ENCODE measurements at regions not wholly inside any gene's neighbourhood (a gene's known extent, or its start where the extent isn't known, plus 50 kb on each side); places are given as distances from the start of the nearest gene placed in this dataset.

DNA sequence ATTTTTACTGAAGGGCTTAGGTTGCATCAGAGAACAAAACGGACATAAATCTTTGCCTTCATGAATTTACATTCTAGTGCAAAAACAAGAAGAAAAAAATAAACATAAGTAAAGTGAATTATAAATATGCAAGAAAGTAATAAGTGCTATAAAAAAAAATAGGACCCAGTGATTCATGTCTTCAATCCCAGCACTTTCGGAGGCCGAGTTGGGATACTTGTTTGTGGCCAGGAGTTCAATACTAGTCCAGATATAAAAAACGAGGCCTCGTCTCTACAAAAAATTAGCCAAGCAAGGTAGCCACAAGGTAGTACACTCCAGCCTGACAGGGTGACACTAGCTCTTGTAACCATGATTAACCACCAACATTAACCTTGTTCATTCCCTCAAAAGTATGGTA, 193.5 kb downstream of the SIM1 start:
- H3K9me3 ChIP-seq, result no peaks in the 10 kb centered on the region
- no peaks in the 10 kb centered on the region for H3K36me3 ChIP-seq
- H3K27ac ChIP-seq, result no peak overlapping the region
- DNase-seq (no peak), ATAC-seq (no peak)
- in situ Hi-C loops (cut with MboI; ENCODE audit: low sequenced_read_pairs in 4 of 4) (no loop called here), intact Hi-C loops (cut with DNase I; ENCODE audit: low total_unique reads) (no loop called here)
- TF ChIP-seq, protein P1, sequence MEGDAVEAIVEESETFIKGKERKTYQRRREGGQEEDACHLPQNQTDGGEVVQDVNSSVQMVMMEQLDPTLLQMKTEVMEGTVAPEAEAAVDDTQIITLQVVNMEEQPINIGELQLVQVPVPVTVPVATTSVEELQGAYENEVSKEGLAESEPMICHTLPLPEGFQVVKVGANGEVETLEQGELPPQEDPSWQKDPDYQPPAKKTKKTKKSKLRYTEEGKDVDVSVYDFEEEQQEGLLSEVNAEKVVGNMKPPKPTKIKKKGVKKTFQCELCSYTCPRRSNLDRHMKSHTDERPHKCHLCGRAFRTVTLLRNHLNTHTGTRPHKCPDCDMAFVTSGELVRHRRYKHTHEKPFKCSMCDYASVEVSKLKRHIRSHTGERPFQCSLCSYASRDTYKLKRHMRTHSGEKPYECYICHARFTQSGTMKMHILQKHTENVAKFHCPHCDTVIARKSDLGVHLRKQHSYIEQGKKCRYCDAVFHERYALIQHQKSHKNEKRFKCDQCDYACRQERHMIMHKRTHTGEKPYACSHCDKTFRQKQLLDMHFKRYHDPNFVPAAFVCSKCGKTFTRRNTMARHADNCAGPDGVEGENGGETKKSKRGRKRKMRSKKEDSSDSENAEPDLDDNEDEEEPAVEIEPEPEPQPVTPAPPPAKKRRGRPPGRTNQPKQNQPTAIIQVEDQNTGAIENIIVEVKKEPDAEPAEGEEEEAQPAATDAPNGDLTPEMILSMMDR (IDR thresholded peaks at IDR 0.05 in 4 of 5, conservative IDR thresholded peaks at IDR 0.05 in 1 of 5), result no peak
- TF ChIP-seq POLR2A (IDR thresholded peaks at IDR 0.05), result no peak
- H3K27me3 ChIP-seq, result no peaks in the 10 kb centered on the region
- H3K4me3 ChIP-seq, result no peak overlapping the region
- H3K4me1 ChIP-seq, result no peaks in the 10 kb centered on the region

DNA sequence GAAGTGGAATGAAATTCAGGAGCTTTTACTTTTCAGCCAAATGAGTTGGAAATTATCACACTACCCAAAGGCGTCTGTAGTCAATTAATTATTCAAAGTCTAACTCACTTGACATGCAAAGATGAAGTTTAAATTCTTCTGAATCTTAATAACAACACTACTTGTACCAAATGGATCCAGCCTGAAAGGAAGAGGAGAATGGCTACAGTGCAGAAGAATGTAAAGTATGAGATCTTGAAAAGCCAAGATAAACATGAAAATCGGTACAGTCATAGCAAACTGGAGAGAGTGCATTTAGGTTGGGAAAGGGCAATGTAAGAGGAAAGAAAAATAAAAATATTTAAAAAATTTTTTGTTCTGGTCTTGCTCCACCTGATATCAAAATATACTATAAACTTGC, 195.5 kb downstream of the SIM1 start:
- intact Hi-C loops (cut with DNase I; ENCODE audit: low total_unique reads), result no loop called here
- no peak overlapping the region for H3K4me3 ChIP-seq
- in situ Hi-C loops (cut with MboI; ENCODE audit: low sequenced_read_pairs in 4 of 4), result no loop called here
- no peak for ATAC-seq
- no peak for DNase-seq
- no peaks in the 10 kb centered on the region for H3K27me3 ChIP-seq
- H3K9me3 ChIP-seq, result no peaks in the 10 kb centered on the region
- no peak overlapping the region for H3K27ac ChIP-seq
- TF ChIP-seq POLR2A (IDR thresholded peaks at IDR 0.05), result no peak
- TF ChIP-seq, protein P1 (IDR thresholded peaks at IDR 0.05 in 4 of 5, conservative IDR thresholded peaks at IDR 0.05 in 1 of 5), result no peak
- H3K36me3 ChIP-seq, result no peaks in the 10 kb centered on the region
- no peaks in the 10 kb centered on the region for H3K4me1 ChIP-seq

DNA sequence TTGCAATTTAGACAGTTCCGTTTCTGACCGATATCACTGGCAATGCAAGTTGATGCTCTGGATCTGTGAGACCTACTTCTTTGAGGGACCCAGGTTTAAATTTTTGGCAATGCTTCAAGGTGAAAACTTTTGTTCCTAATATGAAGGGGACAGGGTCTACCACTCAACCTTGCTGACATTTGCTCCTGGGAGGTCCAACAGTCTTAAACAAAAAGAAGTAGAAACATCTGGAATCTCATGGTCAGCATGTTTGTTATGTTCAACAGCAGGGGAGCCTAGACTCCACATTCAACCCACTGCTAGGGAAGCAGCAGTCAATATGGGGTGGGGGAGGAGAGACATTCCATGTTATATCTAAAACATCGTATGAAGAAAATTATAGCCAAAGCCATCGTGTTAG, 196.4 kb downstream of the SIM1 start:
- ATAC-seq (no peak), DNase-seq (no peak)
- in situ Hi-C loops (cut with MboI; ENCODE audit: low sequenced_read_pairs in 4 of 4), result no loop called here

DNA sequence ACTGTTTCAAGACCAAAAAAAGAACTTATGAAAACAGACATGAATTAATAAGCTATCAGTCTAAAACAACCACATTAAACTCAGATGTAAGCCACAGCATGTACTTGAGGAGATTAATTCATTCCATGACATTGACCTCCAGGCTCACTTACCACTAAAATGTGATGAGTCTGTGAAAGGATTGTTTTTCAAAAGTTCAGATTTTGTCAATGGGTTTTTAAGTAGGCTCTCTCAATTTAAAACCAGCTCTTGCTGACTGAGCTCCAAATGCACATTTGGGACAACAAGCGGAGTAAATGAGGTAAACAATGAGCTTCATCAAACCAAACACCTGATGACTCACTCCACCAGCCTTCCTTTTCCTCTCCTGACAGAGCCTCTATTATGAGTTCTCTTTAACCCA, 197.0 kb downstream of the SIM1 start:
- Histone ChIP-seq H3K4me1 (no peaks in the 10 kb centered on the region), H3K27ac (no peak overlapping the region), H3K4me3 (no peak overlapping the region), H3K36me3 (no peaks in the 10 kb centered on the region), H3K9me3 (no peaks in the 10 kb centered on the region), H3K27me3 (no peaks in the 10 kb centered on the region)
- no peak for DNase-seq
- in situ Hi-C loops (cut with MboI; ENCODE audit: low sequenced_read_pairs in 4 of 4), result no loop called here
- no peak for ATAC-seq
- intact Hi-C loops (cut with DNase I; ENCODE audit: low total_unique reads), result no loop called here
- TF ChIP-seq POLR2A (IDR thresholded peaks at IDR 0.05), result no peak
- TF ChIP-seq, protein P1 (IDR thresholded peaks at IDR 0.05 in 4 of 5, conservative IDR thresholded peaks at IDR 0.05 in 1 of 5), result no peak

More for the DNA sequence above, 196.4 kb downstream of the SIM1 start:
- no peaks in the 10 kb centered on the region for H3K36me3 ChIP-seq
- no peaks in the 10 kb centered on the region for H3K9me3 ChIP-seq
- H3K4me1 ChIP-seq, result no peaks in the 10 kb centered on the region
- no peak overlapping the region for H3K4me3 ChIP-seq
- TF ChIP-seq, protein P1 (IDR thresholded peaks at IDR 0.05 in 4 of 5, conservative IDR thresholded peaks at IDR 0.05 in 1 of 5), result no peak
- no peak for TF ChIP-seq POLR2A (IDR thresholded peaks at IDR 0.05)
- intact Hi-C loops (cut with DNase I; ENCODE audit: low total_unique reads), result no loop called here
- no peaks in the 10 kb centered on the region for H3K27me3 ChIP-seq
- no peak overlapping the region for H3K27ac ChIP-seq
